ENCODE measurements at regions not wholly inside any gene's neighbourhood (a gene's known extent, or its start where the extent isn't known, plus 50 kb on each side); places are given as distances from the start of the nearest gene placed in this dataset.

DNA sequence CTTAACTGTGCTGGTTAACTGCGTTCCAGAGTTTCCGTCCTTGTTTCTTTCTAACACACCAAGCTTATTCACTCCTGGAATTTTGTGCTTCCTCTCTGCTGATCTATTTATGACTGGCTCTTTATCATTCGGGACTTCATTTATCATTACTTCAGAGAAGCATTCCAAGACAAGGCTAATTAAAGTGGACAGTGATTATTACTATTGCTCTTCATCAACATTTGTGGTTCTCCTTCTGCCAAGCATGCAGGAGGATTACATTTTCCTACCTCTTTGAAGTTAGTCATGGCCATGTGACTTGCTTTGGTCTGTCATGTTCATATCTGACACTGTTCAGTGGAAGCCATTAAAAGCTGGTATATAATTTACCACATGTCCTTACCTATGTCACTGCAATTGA is 172.4 kb upstream of the AGR3 start:
- DNase-seq = no peak

- DNase-seq = no peak
Observed at GRCh38 chr7:17054836-17055235, 173.1 kb upstream of the AGR3 start.

GRCh38 chr7:17055596-17055995 is 173.8 kb upstream of the AGR3 start:
- no peak for DNase-seq

- no peak for DNase-seq
Observed at GRCh38 chr7:17056491-17057142, 174.8 kb upstream of the AGR3 start.

DNA sequence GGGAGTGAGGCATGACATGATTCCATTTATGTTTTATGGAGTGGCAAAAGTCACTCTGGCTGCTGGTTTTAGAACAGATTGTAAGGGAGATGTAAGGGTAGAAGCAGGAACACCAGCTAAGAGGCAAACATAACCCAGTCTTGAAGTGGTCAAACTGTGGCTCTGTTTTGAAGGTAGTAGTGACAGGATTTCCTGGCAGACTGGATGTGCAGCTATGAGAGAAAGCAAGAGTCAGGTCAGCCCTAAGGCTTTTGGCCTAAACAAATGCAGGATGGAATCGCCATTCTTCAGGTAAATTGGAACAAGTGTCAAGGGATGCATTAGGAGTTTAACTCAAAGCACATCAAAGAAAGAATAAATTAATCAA is 175.3 kb upstream of the AGR3 start:
- DNase-seq = no peak

- DNase-seq = no peak
Observed at GRCh38 chr7:17058568-17058967, 176.8 kb upstream of the AGR3 start.

DNA sequence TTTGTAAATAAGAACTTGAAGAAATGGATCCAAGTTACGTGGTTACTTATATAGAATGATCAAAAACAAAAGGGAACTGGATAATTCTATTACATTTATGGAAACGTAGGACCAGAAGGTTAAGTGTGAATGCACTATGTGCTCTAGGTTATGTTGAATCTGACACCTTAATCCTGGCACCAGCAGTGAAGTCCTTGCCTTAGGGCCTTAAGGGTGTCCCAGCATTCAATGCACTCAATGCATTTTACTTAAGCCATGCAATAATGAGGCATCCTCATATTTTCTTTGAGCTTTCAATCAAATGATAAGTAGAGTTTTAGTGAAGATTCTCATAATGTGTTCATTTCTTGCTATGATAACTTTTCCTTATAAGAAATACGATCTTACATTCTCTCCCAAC is 178.3 kb upstream of the AGR3 start:
- DNase-seq = no peak

GRCh38 chr7:17061443-17061842 is 179.7 kb upstream of the AGR3 start:
- no peak for DNase-seq

DNA sequence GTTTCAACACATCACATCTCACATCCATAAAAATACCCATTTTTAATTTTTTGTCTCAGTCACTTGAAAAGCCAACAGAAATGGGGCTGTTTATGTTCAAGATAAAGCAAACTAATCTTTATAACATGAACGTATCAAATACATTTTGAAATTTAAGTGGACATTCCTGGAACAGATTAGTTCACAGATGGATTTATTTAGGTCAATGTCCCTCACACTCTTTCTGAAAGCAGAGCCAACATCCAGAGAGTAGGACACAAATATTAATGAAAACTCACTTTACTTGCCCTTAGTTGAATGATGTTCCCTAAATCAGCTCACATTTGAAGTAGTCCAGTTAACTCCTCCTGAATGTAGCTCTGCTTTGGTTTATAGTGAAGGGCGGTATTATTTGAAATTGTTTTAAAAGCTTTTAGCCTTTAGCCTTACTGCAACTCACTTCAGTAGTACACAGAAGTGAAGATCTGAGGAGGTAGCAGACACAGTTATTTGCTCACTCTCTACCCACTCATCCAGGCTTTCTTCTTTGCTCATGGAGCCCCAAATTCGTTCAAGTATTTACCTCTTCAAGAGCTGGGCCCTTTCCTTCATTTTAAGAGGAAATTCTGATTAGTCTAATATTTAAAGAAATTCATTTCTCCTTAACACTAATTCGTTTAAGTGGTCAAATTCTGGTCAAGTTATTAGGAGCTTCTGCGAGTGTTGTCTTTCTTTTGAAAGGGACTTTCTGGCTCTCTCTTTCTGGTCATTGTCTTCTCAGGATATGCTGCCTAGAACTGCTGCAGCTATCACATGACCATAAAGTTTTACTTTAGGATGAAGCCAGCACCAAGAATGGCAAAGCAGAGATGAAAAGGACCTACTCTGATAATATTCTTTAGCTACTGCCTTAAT is 180.6 kb upstream of the AGR3 start:
- no peak for DNase-seq

DNA sequence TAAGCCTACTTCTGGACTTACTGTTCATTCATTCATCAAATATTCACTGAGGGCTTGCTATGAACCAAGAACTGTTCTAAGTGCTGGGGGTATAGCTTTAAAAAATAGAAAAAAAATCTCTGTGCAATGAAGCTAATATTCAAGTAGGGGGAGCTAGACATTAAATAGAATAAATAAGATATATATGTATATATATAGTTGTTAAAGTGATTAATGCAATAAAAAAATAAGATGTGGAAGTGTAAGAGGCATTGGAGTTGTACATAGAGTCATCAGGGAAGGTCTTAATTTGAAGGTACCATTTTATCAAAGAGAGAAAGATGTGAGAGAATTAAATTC is 181.2 kb upstream of the AGR3 start:
- no peak for DNase-seq

DNA sequence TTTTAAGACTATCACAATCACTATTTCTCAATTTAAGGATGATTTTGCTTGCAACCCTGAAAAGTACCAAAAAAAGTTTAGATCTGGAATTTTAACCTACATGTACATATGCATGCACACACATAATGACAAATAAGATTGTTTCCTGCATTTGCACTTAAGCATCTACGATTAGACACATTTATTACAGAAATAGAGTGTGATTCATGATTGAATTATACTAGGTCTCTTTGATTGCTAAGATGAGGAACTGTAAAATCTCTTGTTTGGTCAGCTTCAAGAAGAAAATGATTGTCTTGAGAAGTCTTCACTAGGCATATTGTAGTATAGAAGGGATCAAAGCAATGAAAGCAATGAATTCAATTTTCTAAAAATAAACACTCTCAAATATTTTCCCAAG is 185.9 kb upstream of the AGR3 start:
- no peak for DNase-seq

DNA sequence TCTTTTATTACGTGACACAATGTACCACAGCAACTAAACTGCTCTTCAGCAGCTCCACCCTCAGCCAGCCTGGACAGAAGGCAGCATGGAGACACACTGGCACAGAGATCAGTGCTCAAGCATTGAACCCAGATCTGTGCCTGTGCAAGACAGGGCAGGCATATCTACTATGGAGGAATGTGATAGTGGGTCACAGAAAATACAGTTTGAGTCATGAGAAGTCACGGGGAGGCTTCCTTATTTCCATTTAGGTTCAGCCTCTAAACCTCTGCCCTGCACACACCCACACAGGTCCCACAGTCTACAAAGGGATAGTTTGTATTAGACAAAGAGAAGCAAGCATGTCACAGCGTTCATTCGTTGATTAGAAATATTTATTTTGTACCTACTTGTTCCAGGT is 187.4 kb upstream of the AGR3 start:
- DNase-seq = no peak

GRCh38 chr7:17070231-17070708 is 188.5 kb upstream of the AGR3 start:
- no peak for DNase-seq

GRCh38 chr7:17071866-17072265 is 190.1 kb upstream of the AGR3 start:
- no peak for DNase-seq

DNA sequence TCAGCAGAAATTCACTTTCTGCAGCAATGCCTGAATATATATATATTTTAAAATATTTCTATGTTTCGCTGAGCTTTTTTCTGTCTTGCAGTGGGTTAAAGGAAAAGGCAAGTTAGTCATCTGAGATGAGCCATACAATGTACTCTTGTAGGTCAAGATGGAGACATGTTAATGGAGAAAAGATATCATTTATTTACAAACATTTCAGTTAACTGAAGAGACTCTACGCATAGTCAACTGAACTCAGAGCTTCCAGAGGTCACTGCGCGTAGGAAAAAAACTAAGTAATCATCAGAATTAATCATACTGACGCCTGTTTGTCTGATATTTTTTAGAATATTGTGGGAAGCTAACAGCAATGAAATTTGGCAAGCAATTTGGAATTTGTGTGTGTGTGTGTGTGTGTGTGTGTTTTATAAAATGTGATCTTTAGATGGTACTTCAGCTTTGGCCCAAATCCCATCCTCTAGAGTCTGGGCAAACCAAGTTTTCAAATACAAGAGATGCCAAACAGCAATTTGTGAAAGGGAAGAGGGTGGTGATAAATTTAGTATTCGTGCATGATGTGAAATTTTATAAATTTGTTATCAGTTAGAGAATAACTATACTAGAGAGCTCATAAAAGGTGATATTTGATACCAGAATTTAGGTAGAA is 193.9 kb upstream of the AGR3 start:
- DNase-seq = no peak

DNA sequence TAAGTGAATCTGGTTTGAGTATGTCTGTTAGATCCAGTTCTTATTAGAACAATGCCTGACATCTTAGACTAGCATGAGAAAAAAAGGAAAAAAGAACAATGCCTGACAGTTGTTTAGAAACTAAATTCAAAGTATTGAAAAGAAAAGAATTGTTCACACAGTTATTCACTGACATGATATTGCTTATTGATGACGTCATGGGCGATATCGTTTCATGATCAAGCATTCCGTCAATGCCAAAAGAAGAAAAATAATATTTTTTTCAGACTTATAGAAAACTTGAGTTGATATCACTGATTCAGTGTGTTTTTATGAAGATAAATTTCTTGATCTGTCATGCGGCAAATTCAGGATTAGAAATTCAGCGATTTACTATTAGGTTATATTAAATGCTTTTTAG is 196.5 kb upstream of the AGR3 start:
- no peak for DNase-seq

DNA sequence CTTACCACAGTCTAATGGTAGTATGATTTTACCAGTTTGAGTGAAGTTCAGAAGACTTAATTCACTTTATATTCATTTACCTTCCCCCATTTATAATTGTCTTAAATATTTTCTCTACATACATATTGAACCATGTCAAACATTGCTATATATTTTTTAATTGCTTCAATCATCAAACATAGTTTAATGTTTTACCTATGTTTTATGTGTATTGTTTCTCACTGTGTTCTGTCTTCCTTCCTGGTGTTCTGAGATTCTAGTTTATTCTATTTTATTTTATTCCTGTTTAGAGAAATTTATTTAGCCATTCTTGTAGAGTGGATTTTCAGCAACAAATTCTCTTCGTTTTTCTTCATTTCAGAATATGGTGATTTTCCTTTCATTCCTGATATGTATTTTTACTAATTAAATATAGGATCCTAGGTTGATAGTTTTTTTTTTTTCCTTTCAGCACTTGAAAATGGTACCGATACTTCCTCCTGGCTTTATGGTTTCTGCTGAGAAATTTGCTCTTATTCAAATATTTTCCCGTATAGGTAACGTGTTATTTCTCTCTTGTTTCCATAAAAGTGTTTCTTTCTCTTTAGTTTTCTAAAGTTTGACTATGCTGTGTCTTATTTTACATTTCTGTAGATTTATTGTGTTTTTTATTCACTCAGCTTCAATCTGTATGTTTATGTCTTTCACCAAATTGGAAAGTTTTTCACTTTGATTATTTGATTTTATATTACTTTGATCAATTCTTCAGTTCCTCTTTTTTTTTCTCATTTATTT is 201.8 kb upstream of the AGR3 start:
- no peak for DNase-seq

DNA sequence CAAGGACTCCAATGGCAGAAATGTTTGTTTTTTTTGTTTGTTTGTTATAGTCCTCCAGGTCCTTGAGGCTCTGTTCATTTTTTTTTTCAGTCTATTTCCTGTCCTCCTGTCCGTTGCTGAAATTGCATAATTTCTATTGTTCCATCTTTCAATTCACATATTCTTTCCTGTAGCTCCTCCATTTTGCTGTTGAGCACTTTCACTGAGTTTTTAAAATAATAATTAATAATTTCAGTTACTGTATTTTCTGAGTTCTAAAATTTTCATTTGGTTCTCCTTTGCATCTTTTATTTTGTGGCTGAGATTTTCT is 202.3 kb upstream of the AGR3 start:
- no peak for DNase-seq

DNA sequence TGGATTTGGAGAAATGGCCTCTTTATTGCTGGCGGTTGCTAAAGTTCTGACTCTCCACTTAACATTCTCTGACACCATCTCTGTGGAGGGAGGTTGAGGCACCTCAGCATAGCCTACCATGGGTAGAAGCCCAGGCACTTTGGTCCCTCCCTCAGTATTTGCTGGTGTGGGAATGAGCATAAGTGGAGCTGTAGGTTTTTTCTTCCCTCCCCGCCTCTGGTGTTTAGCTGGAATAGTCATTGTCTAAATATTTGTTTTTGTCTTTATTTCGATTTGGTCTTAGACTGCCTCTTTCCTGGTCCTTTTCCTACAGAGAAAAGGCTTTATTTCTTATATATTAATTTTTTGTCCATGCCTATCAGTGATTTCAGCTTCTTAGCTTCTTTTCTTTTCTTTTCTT is 203.4 kb upstream of the AGR3 start:
- DNase-seq = no peak

DNA sequence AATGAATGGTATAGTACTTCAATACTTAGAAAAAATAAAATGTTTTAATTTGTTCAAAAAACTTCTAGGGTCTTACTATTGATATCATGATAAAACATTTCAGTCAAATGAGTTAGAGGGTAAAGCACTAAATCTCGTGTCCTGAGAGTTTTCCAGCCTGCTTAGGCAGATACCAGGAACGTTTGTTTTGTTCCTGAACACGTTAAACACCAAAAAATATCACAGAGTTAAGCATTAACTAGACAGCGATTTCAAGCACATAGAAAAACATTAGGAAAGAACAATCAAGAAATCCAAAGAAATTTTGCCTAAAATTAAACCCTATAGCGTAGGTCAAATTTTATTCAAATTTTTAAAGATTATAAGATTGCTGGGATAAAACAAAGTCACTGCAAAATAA is 204.6 kb upstream of the AGR3 start:
- DNase-seq = no peak

DNA sequence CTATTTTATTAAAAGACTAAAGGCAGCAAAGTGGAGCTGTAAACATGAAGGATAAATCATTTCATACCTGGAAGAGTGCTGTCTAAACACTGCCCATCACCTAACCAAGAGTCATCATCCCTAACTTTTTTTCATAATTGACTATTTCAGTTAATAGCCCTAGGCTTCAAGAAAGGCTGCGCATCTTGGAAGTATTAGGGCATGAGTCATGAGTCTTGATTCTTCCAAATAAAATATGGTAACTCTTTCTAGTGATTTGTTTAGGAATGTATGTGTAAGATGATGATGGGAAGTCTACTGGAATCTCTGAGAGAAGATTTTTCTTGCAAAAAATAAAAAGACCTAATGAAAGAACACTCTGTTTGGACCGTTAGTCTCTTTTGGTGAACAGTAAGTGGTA is 207.7 kb upstream of the AHR start:
- DNase-seq = no peak

DNA sequence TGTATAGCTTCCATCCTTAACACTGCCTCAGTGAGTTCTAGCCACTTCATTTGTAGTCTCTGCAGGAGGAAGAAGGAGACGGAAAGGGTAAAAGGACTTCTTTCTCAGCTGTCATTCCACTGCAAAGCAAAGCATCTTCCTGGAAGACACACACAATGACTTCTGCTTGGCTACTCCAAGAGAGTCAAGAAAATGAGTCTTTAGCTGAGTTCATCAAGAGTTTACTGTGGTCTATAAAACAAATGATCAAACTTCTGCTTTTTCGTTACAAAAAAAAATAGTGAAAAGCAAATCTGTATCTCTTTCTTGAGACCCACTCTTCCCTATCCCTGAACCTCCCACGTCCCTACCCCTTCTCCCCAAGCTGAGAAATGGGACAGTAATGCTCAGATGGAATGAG is 205.0 kb upstream of the AHR start:
- DNase-seq = no peak

DNA sequence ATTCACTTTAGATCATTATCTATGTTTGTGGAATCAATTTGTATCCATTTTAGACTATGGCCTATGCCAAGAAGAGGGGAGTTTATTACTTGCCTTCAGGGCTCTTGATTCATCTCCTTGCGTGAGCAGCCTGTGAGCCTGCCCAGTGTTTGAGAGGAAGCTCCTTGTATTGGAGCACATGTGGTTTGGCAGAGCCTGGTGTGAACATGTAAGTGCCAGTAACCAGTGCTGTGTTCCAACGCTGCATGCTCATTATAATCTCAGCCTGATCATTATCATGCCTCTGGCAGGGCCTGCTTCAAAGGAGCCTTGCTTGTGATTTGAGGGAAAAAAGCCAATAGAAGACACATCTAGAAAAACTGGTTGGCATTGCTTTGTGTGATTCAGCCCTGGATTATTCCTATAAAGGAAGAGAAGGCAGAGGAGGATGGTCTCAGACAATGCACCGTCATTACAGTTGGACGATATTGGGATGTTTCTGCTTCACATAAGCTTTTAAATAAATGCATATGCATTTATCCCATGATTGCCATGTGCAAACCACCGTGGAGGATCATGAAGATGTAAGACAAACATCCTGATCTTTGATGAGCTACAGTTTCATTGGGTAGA is 203.4 kb upstream of the AHR start:
- no peak for DNase-seq
